GM12878 (cell line): ENCODE measurements at regions not wholly inside any gene's neighbourhood (a gene's known extent, or its start where the extent isn't known, plus 50 kb on each side); places are given as distances from the start of the nearest gene placed in this dataset.

Experiments used
- ATAC-seq: fragments of 200-7000 bp; cut with Tn5 transposase; 3 replicates; pipeline ENCODE4 v1.9.1; 2020; ENCODE audit warnings: mild to moderate bottlenecking, moderate library complexity
- BruUV-seq: library from RNA; stranded (reverse); fragments of 400-500 nt; replicated peaks from 2 replicates; lab custom pipeline; 2021; lab: Mats Ljungman, UMichigan
- CTCF ChIA-PET: fragments of 300-600 bp; sonication (Branson Sonifier 250); formaldehyde crosslinking; extraction: SDS; loops from one replicate; lab custom pipeline; 2021; ENCODE audit warnings: inconsistent platforms; lab: Yijun Ruan, JAX
- POLR2A ChIA-PET: fragments of 350-600 bp; formaldehyde crosslinking; extraction: SDS; loops from one replicate; lab custom pipeline; 2021; ENCODE audit warnings: inconsistent platforms; lab: Charles Lee
- RAD21 ChIA-PET: fragments of 300-600 bp; sonication (Branson Sonifier 250); formaldehyde crosslinking; loops from one replicate; lab custom pipeline; 2023; ENCODE audit warnings: antibody characterized with exemption; ENCODE audit not compliant: unreplicated experiment; lab: Charles Lee
- SMC1A ChIA-PET: fragments of 300-600 bp; sonication (Branson Sonifier 250); formaldehyde crosslinking; loops from one replicate; lab custom pipeline; 2023; ENCODE audit not compliant: unreplicated experiment, uncharacterized antibody; lab: Charles Lee
- DNase-seq: peaks from one replicate; pipeline ENCODE4 v3.0.0-alpha.2; 2011; ENCODE audit warnings: low read depth, low spot score
- FAIRE-seq: peaks from 3 replicates; lab custom pipeline; 2011; peaks lifted over from hg19 to GRCh38; lab: Jason Lieb, UNC
- H2AFZ ChIP-seq: 2 replicates; pipeline ENCODE4 v1.6.0; 2011; ENCODE audit warnings: low read depth, low read length, control low read depth; ENCODE audit not compliant: control insufficient read depth
- H3K27ac ChIP-seq: 2 replicates; pipeline ENCODE4 v1.5.1; 2011; ENCODE audit warnings: control low read depth; ENCODE audit not compliant: control insufficient read depth, insufficient read depth
- H3K27me3 ChIP-seq, 2 experiments: replicated peaks in 1 of 2; 2 replicates each; pipeline versions ENCODE4 v1.6.0 to v1.6.1; 2011; ENCODE audit warnings: low read length in 1 of 2; ENCODE audit not compliant: control insufficient read depth in 2 of 2, insufficient read depth in 2 of 2
- H3K36me3 ChIP-seq, 2 experiments: 2 replicates each; pipeline ENCODE4 v1.5.1; 2011; ENCODE audit warnings: low read length in 1 of 2; ENCODE audit not compliant: control insufficient read depth in 2 of 2, insufficient read depth in 2 of 2
- H3K4me1 ChIP-seq: 2 replicates; pipeline ENCODE4 v1.6.1; 2011; ENCODE audit warnings: mild to moderate bottlenecking, low read length, moderate library complexity, mixed read lengths; ENCODE audit not compliant: control insufficient read depth, insufficient read depth
- H3K4me2 ChIP-seq: 2 replicates; pipeline ENCODE4 v1.6.0; 2011; ENCODE audit warnings: control low read depth; ENCODE audit not compliant: control insufficient read depth, insufficient read depth
- H3K4me3 ChIP-seq: fragments of 200-600 bp; sonication (generic); 2 replicates; pipeline ENCODE4 v1.5.1; 2016
- H3K79me2 ChIP-seq: 2 replicates; pipeline ENCODE4 v1.6.0; 2011; ENCODE audit warnings: low read length; ENCODE audit not compliant: control insufficient read depth, insufficient read depth
- H3K9ac ChIP-seq: 2 replicates; pipeline ENCODE4 v1.8.0; 2011; ENCODE audit warnings: low read length, control low read depth, mixed read lengths; ENCODE audit not compliant: control insufficient read depth, insufficient read depth
- H3K9me3 ChIP-seq: replicated peaks from 3 replicates; pipeline ENCODE4 v1.5.1; 2011; ENCODE audit warnings: mild to moderate bottlenecking, low read length; ENCODE audit not compliant: control insufficient read depth, insufficient read depth
- H4K20me1 ChIP-seq: 2 replicates; pipeline ENCODE4 v1.6.0; 2011; ENCODE audit not compliant: control insufficient read depth, insufficient read depth
- CBFB ChIP-seq: IDR thresholded peaks from 2 replicates; pipeline ENCODE4 v1.6.1; 2016; ENCODE audit warnings: antibody characterized with exemption, low read depth
- CHD4 ChIP-seq: fragments of 200-600 bp; sonication (generic); IDR thresholded peaks from 2 replicates; pipeline ENCODE4 v1.6.1; 2016; ENCODE audit warnings: mild to moderate bottlenecking
- DPF2 ChIP-seq: fragments of 450-650 bp; IDR thresholded peaks from 2 replicates; pipeline ENCODE4 v1.6.1; 2017; ENCODE audit warnings: mild to moderate bottlenecking
- IKZF2 ChIP-seq, 2 experiments: fragments of 450-650 bp; IDR thresholded peaks; 2 replicates each; pipeline ENCODE4 v1.6.1; 2017; ENCODE audit warnings: mild to moderate bottlenecking in 2 of 2, moderate library complexity in 2 of 2
- JUNB ChIP-seq: IDR thresholded peaks from 2 replicates; pipeline ENCODE4 v1.6.1; 2016; ENCODE audit warnings: antibody characterized with exemption, mild to moderate bottlenecking
- KAT2A ChIP-seq: conservative IDR thresholded peaks from 2 replicates; pipeline ENCODE4 v1.6.1; 2011; ENCODE audit warnings: low read depth, low read length; ENCODE audit not compliant: control insufficient read depth
- MTA2 ChIP-seq: fragments of 450-650 bp; IDR thresholded peaks from 2 replicates; pipeline ENCODE4 v1.6.1; 2016; ENCODE audit warnings: low read depth, mild to moderate bottlenecking, moderate library complexity
- NFIC ChIP-seq: IDR thresholded peaks from 2 replicates; pipeline ENCODE4 v1.6.1; 2012; ENCODE audit warnings: low read depth, mild to moderate bottlenecking, inconsistent platforms, low read length, moderate library complexity
- NFXL1 ChIP-seq: fragments of 450-650 bp; IDR thresholded peaks from 2 replicates; pipeline ENCODE4 v1.6.1; 2017; ENCODE audit warnings: antibody characterized with exemption, mild to moderate bottlenecking, borderline replicate concordance
- NR2C2 ChIP-seq: IDR thresholded peaks from 2 replicates; pipeline ENCODE4 v1.6.1; 2011; ENCODE audit warnings: borderline replicate concordance, low read depth; ENCODE audit not compliant: control insufficient read depth, insufficient read length
- SPI1 ChIP-seq: IDR thresholded peaks from 2 replicates; pipeline ENCODE4 v1.6.1; 2011; ENCODE audit warnings: low read depth, mild to moderate bottlenecking, low read length, moderate library complexity, borderline replicate concordance; ENCODE audit not compliant: insufficient read depth
- TAF1 ChIP-seq: IDR thresholded peaks from 2 replicates; pipeline ENCODE4 v1.6.1; 2011; ENCODE audit warnings: mild to moderate bottlenecking, low read depth, low read length, borderline replicate concordance
- YBX1 ChIP-seq: fragments of 450-650 bp; IDR thresholded peaks from 2 replicates; pipeline ENCODE4 v1.6.1; 2016; ENCODE audit warnings: antibody characterized with exemption
- in situ Hi-C: fragments of 300-500 bp; cut with MboI; formaldehyde crosslinking; loops from 9 replicates; pipeline ENCODE4 v1.14.3; 2018; ENCODE audit warnings: mixed read lengths
- intact Hi-C: fragments of 100-400 bp; cut with micrococcal nuclease; formaldehyde crosslinking; loops from one replicate; pipeline ENCODE4 v1.14.2; 2022; ENCODE audit not compliant: unreplicated experiment
- TF ChIP-seq, protein P1 (sequence below), 3 experiments: IDR thresholded peaks in 2 of 3; conservative IDR thresholded peaks in 1 of 3; 2 replicates each; pipeline ENCODE4 v1.5.1; 2011; ENCODE audit warnings: low read depth in 3 of 3, low read length in 3 of 3, mild to moderate bottlenecking in 3 of 3, control low read depth in 2 of 3, moderate library complexity in 2 of 3, inconsistent platforms in 1 of 3, mixed read lengths in 1 of 3; ENCODE audit not compliant: control insufficient read depth in 2 of 3, insufficient read depth in 1 of 3; ENCODE audit errors: extremely low read depth in 1 of 3
- TF ChIP-seq, protein P2 (sequence below): IDR thresholded peaks from 2 replicates; pipeline ENCODE4 v1.6.1; 2011; ENCODE audit warnings: low read depth, low read length, improper control_type of control experiment, borderline replicate concordance

DNA sequence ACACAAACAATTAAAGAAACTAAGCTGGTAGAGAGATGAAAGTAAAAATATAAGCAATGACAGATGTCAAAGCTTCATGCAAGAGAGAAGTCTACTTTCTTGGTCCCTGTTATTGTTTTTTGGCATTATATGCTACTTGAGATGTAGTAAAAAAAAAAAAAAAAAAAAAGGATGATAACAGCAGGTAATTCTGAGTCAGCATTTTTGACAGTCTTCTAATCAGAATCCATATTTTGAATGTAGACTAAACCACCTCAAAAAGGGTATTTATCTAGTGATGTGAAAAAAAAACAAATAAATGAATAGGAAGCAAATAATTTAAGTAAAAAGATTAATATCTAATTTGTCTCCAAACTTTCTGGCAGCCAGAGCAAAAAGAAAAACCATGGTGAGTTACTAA, 422.2 kb upstream of the CPEB2 start:
- no peaks in the 10 kb centered on the region for H3K9me3 ChIP-seq
- ChIA-PET RAD21 (no interaction called here), SMC1A (no interaction called here), CTCF (no interaction called here), POLR2A (no interaction called here)
- BruUV-seq = no TSS peak
- intact Hi-C loops (no loop called here), in situ Hi-C loops (no loop called here)
- H4K20me1 ChIP-seq = no peaks in the 10 kb centered on the region
- no peak overlapping the region for H3K9ac ChIP-seq
- H3K36me3 ChIP-seq = no peaks in the 10 kb centered on the region
- DNase-seq (no peak), ATAC-seq (no peak), FAIRE-seq (no peak)
- H2AFZ ChIP-seq = no peak overlapping the region
- H3K27ac ChIP-seq = no peak overlapping the region
- no peak overlapping the region for H3K4me2 ChIP-seq
- no peaks in the 10 kb centered on the region for H3K4me1 ChIP-seq
- H3K4me3 ChIP-seq = no peak overlapping the region
- TF ChIP-seq NFIC (no peak), NR2C2 (no peak), CHD4 (no peak), DPF2 (no peak), CBFB (no peak), KAT2A (no peak), TAF1 (no peak), NFXL1 (no peak), JUNB (no peak), IKZF2 (IDR thresholded peaks at IDR 0.05) (no peak), MTA2 (no peak), YBX1 (no peak), SPI1 (no peak)
- TF ChIP-seq, protein P1, sequence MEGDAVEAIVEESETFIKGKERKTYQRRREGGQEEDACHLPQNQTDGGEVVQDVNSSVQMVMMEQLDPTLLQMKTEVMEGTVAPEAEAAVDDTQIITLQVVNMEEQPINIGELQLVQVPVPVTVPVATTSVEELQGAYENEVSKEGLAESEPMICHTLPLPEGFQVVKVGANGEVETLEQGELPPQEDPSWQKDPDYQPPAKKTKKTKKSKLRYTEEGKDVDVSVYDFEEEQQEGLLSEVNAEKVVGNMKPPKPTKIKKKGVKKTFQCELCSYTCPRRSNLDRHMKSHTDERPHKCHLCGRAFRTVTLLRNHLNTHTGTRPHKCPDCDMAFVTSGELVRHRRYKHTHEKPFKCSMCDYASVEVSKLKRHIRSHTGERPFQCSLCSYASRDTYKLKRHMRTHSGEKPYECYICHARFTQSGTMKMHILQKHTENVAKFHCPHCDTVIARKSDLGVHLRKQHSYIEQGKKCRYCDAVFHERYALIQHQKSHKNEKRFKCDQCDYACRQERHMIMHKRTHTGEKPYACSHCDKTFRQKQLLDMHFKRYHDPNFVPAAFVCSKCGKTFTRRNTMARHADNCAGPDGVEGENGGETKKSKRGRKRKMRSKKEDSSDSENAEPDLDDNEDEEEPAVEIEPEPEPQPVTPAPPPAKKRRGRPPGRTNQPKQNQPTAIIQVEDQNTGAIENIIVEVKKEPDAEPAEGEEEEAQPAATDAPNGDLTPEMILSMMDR (IDR thresholded peaks at IDR 0.05 in 2 of 3, conservative IDR thresholded peaks at IDR 0.05 in 1 of 3; ENCODE audit: control insufficient read depth in 2 of 3, extremely low read depth in 1 of 3, insufficient read depth in 1 of 3, low read depth in 3 of 3, low read length in 3 of 3) = no peak
- TF ChIP-seq, protein P2, sequence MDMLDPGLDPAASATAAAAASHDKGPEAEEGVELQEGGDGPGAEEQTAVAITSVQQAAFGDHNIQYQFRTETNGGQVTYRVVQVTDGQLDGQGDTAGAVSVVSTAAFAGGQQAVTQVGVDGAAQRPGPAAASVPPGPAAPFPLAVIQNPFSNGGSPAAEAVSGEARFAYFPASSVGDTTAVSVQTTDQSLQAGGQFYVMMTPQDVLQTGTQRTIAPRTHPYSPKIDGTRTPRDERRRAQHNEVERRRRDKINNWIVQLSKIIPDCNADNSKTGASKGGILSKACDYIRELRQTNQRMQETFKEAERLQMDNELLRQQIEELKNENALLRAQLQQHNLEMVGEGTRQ = no peak
- H3K79me2 ChIP-seq = no peaks in the 10 kb centered on the region
- no peaks in the 10 kb centered on the region for H3K27me3 ChIP-seq
